Sigmoid colon (tissue), 4 donors: ENCODE measurements at regions not wholly inside any gene's neighbourhood (a gene's known extent, or its start where the extent isn't known, plus 50 kb on each side); places are given as distances from the start of the nearest gene placed in this dataset.

Experiments used
- EP300 ChIP-seq, 4 donors: sonication (generic); formaldehyde crosslinking; IDR thresholded peaks; one replicate each; pipeline ENCODE4 v1.6.1; 2017; ENCODE audit warnings: antibody characterized with exemption in 4 of 4
- POLR2A ChIP-seq, 2 donors: fragments of 450-650 bp; IDR thresholded peaks; one replicate each; pipeline ENCODE4 v1.6.1; 2016; ENCODE audit warnings: antibody characterized with exemption in 2 of 2, mild to moderate bottlenecking in 2 of 2, moderate library complexity in 2 of 2
- POLR2AphosphoS5 ChIP-seq, 4 donors: sonication (generic); formaldehyde crosslinking; IDR thresholded peaks; one replicate each; pipeline ENCODE4 v1.6.1; 2017; ENCODE audit warnings: antibody characterized with exemption in 4 of 4
- TF ChIP-seq, protein P1 (sequence below), 4 experiments: fragments of 450-650 bp in 3 of 4; fragments of 200-600 bp in 1 of 4; IDR thresholded peaks; one replicate each; pipeline ENCODE4 v1.5.1; 2016 to 2019; ENCODE audit warnings: antibody characterized with exemption in 4 of 4, mild to moderate bottlenecking in 3 of 4, moderate library complexity in 2 of 4

DNA sequence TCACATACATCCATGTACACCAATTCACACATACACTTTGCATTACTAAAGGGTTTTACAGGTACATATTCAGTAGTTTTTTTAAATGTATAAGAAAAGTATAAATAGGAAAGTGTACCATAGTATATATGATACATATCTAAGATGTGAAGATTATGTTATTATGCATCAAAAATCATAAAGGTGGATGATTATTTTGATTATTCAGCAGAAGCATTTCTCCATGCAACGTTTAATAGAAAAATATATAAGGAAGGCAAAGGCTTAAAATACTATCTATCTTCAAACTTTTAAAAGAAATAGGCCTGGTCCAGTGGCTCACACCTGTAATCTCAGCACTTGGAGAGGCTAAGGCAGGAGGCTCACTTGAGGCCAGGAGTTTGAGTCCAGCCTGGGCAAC lies 133.5 kb upstream of the KLF3 start:
- TF ChIP-seq, protein P1, sequence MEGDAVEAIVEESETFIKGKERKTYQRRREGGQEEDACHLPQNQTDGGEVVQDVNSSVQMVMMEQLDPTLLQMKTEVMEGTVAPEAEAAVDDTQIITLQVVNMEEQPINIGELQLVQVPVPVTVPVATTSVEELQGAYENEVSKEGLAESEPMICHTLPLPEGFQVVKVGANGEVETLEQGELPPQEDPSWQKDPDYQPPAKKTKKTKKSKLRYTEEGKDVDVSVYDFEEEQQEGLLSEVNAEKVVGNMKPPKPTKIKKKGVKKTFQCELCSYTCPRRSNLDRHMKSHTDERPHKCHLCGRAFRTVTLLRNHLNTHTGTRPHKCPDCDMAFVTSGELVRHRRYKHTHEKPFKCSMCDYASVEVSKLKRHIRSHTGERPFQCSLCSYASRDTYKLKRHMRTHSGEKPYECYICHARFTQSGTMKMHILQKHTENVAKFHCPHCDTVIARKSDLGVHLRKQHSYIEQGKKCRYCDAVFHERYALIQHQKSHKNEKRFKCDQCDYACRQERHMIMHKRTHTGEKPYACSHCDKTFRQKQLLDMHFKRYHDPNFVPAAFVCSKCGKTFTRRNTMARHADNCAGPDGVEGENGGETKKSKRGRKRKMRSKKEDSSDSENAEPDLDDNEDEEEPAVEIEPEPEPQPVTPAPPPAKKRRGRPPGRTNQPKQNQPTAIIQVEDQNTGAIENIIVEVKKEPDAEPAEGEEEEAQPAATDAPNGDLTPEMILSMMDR (IDR thresholded peaks at IDR 0.05), result no peak
- TF ChIP-seq POLR2AphosphoS5 (IDR thresholded peaks at IDR 0.05) (no peak), EP300 (IDR thresholded peaks at IDR 0.05) (no peak), POLR2A (IDR thresholded peaks at IDR 0.05) (no peak)
